ENCODE measurements at regions not wholly inside any gene's neighbourhood (a gene's known extent, or its start where the extent isn't known, plus 50 kb on each side); places are given as distances from the start of the nearest gene placed in this dataset.

GRCh38 chr4:111501946-111502345, 643.3 kb upstream of the FAM241A start:
- H3K27me3 ChIP-seq (ENCODE audit: control insufficient read depth in 4 of 4, insufficient read depth in 4 of 4, low read length in 3 of 4): no peaks in the 10 kb centered on the region
- no peak for TF ChIP-seq NR2F2 (IDR thresholded peaks at IDR 0.05)
- TF ChIP-seq HNF4G (IDR thresholded peaks at IDR 0.05): no peak
- TF ChIP-seq, protein P1, sequence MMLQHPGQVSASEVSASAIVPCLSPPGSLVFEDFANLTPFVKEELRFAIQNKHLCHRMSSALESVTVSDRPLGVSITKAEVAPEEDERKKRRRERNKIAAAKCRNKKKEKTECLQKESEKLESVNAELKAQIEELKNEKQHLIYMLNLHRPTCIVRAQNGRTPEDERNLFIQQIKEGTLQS (IDR thresholded peaks at IDR 0.05): no peak
- no peak overlapping the region for H3K4me3 ChIP-seq (ENCODE audit: low read depth in 1 of 3, low read length in 3 of 3)
- DNase-seq (ENCODE audit: low spot score): no peak
- WGBS: 73% methylated on average over 2 of the region's 2 CpGs
- no peak overlapping the region for H3K27ac ChIP-seq (ENCODE audit: low read depth in 1 of 2, low read length in 2 of 2)
- H3K36me3 ChIP-seq (ENCODE audit: control insufficient read depth in 4 of 4, insufficient read depth in 3 of 4, low read depth in 1 of 4, low read length in 3 of 4): no peaks in the 10 kb centered on the region
- no peaks in the 10 kb centered on the region for H3K4me1 ChIP-seq (ENCODE audit: control insufficient read depth in 4 of 4, insufficient read depth in 4 of 4, low read length in 3 of 4)
- H3K9ac ChIP-seq (ENCODE audit: low read depth in 1 of 2, low read length in 2 of 2): no peak overlapping the region
- H3K9me3 ChIP-seq (ENCODE audit: control insufficient read depth in 4 of 4, low read length in 3 of 4): no peaks in the 10 kb centered on the region

GRCh38 chr4:111502626-111503025, 642.6 kb upstream of the FAM241A start:
- TF ChIP-seq, protein P2, sequence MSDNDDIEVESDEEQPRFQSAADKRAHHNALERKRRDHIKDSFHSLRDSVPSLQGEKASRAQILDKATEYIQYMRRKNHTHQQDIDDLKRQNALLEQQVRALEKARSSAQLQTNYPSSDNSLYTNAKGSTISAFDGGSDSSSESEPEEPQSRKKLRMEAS (IDR thresholded peaks at IDR 0.05): no peak
- no peak for TF ChIP-seq FOXA1 (IDR thresholded peaks at IDR 0.05)
- Histone ChIP-seq H3K9me3 (ENCODE audit: control insufficient read depth in 4 of 4, low read length in 3 of 4) (no peaks in the 10 kb centered on the region), H3K27me3 (ENCODE audit: control insufficient read depth in 4 of 4, insufficient read depth in 4 of 4, low read length in 3 of 4) (no peaks in the 10 kb centered on the region), H3K4me1 (ENCODE audit: control insufficient read depth in 4 of 4, insufficient read depth in 4 of 4, low read length in 3 of 4) (no peaks in the 10 kb centered on the region), H3K9ac (ENCODE audit: low read depth in 1 of 2, low read length in 2 of 2) (no peak overlapping the region), H3K36me3 (ENCODE audit: control insufficient read depth in 4 of 4, insufficient read depth in 3 of 4, low read depth in 1 of 4, low read length in 3 of 4) (no peaks in the 10 kb centered on the region), H3K27ac (ENCODE audit: low read depth in 1 of 2, low read length in 2 of 2) (no peak overlapping the region), H3K4me3 (ENCODE audit: low read depth in 1 of 3, low read length in 3 of 3) (no peak overlapping the region)
- DNase-seq (ENCODE audit: low spot score): no peak
- WGBS: 87% methylated on average over 2 of the region's 2 CpGs

DNA sequence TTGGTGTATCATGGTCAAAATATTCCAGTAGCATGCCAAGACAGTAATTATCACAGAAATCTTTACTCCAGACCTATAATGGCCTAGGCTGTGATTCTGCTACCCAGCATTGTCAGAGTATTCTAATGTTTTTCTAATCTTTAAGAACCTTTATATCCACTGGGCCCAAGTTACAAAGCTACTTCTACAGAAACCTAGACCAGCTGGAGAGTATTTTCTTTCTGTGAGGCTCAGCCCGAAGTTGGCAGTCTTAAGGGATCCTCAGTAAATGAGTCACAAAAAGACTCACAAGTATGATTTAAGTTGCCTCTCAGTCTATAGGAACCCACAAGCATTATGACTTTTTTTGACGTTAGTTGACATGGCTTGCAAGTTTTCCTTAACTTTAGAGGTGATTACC, 638.5 kb upstream of the FAM241A start:
- 68% methylated on average over 2 of the region's 2 CpGs for WGBS
- Histone ChIP-seq H3K36me3 (ENCODE audit: control insufficient read depth in 4 of 4, insufficient read depth in 3 of 4, low read depth in 1 of 4, low read length in 3 of 4) (no peaks in the 10 kb centered on the region), H3K4me1 (ENCODE audit: control insufficient read depth in 4 of 4, insufficient read depth in 4 of 4, low read length in 3 of 4) (no peaks in the 10 kb centered on the region), H3K9ac (ENCODE audit: low read depth in 1 of 2, low read length in 2 of 2) (no peak overlapping the region), H3K27ac (ENCODE audit: low read depth in 1 of 2, low read length in 2 of 2) (no peak overlapping the region), H3K27me3 (ENCODE audit: control insufficient read depth in 4 of 4, insufficient read depth in 4 of 4, low read length in 3 of 4) (no peaks in the 10 kb centered on the region), H3K9me3 (ENCODE audit: control insufficient read depth in 4 of 4, low read length in 3 of 4) (no peaks in the 10 kb centered on the region), H3K4me3 (ENCODE audit: low read depth in 1 of 3, low read length in 3 of 3) (no peak overlapping the region)
- no peak for DNase-seq (ENCODE audit: low spot score)
- no peak for TF ChIP-seq RXRA (IDR thresholded peaks at IDR 0.05)
- TF ChIP-seq FOXA2 (IDR thresholded peaks at IDR 0.05): no peak
- no peak for TF ChIP-seq FOXA1 (IDR thresholded peaks at IDR 0.05)

DNA sequence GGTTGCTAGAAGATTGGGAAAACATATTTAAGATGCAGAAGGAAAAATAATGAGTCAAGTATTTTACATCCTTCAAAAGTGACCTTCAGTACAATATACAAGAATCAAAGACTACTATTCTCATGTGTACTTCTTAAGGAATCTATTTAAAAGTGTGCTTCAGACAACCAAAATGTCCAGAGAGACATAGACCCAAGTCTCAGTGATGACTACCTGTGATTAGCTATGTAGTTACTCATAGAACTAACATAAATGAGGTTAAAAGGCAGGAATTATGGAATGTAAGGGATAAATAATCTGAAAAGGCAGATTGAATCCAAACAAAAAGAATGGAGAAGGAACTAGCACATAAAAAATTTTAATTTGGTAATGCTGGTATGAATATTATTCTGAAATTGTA, 634.7 kb upstream of the FAM241A start:
- no peak overlapping the region for H3K9ac ChIP-seq (ENCODE audit: low read depth in 1 of 2, low read length in 2 of 2)
- no peaks in the 10 kb centered on the region for H3K27me3 ChIP-seq (ENCODE audit: control insufficient read depth in 4 of 4, insufficient read depth in 4 of 4, low read length in 3 of 4)
- no peak overlapping the region for H3K27ac ChIP-seq (ENCODE audit: low read depth in 1 of 2, low read length in 2 of 2)
- H3K4me1 ChIP-seq (ENCODE audit: control insufficient read depth in 4 of 4, insufficient read depth in 4 of 4, low read length in 3 of 4): no peaks in the 10 kb centered on the region
- no peaks in the 10 kb centered on the region for H3K36me3 ChIP-seq (ENCODE audit: control insufficient read depth in 4 of 4, insufficient read depth in 3 of 4, low read depth in 1 of 4, low read length in 3 of 4)
- H3K4me3 ChIP-seq (ENCODE audit: low read depth in 1 of 3, low read length in 3 of 3): no peak overlapping the region
- TF ChIP-seq HNF4G (IDR thresholded peaks at IDR 0.05) (no peak), FOXA1 (IDR thresholded peaks at IDR 0.05) (no peak), YY1 (IDR thresholded peaks at IDR 0.05) (no peak), TAF1 (conservative IDR thresholded peaks at IDR 0.05) (no peak), NR2F2 (IDR thresholded peaks at IDR 0.05) (no peak), RAD21 (IDR thresholded peaks at IDR 0.05) (no peak), RXRA (IDR thresholded peaks at IDR 0.05) (no peak), CTCF (IDR thresholded peaks at IDR 0.05; ENCODE audit: low read depth, low read length, missing input control) (no peak)
- no peak for DNase-seq (ENCODE audit: low spot score)
- no peaks in the 10 kb centered on the region for H3K9me3 ChIP-seq (ENCODE audit: control insufficient read depth in 4 of 4, low read length in 3 of 4)

Data from liver (tissue), 8 donors.